ENCODE measurements at regions not wholly inside any gene's neighbourhood (a gene's known extent, or its start where the extent isn't known, plus 50 kb on each side); places are given as distances from the start of the nearest gene placed in this dataset.

DNA sequence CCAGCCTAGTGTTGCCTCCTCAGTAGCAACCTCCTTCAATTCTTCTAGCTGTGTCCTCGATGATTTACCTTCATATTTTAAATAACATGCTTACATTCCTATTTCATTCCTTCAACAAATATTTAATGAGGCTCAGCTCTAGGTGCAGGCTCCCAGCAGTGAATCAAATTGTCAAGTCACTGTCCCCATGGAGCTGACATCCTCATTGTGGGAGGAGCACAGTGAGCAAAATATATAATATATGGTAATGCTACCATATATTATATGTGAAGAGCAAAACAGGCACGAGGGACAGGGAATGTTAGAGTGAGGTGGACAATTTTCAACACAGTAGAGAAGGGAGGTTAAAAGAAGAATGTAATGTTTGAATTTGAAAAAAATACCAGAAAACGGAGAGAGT, 869.1 kb downstream of the SLC4A3 start:
- H3K36me3 ChIP-seq (replicated peaks) = no peaks in the 10 kb centered on the region
- in situ Hi-C loops (cut with HindIII; ENCODE audit: low pct_ligation_motif_present, low sequenced_read_pairs) = no loop called here
- H3K27ac ChIP-seq = no peak overlapping the region
- DNase-seq = no peak
- H3K27me3 ChIP-seq (replicated peaks) = no peaks in the 10 kb centered on the region
- TF ChIP-seq, protein P1, sequence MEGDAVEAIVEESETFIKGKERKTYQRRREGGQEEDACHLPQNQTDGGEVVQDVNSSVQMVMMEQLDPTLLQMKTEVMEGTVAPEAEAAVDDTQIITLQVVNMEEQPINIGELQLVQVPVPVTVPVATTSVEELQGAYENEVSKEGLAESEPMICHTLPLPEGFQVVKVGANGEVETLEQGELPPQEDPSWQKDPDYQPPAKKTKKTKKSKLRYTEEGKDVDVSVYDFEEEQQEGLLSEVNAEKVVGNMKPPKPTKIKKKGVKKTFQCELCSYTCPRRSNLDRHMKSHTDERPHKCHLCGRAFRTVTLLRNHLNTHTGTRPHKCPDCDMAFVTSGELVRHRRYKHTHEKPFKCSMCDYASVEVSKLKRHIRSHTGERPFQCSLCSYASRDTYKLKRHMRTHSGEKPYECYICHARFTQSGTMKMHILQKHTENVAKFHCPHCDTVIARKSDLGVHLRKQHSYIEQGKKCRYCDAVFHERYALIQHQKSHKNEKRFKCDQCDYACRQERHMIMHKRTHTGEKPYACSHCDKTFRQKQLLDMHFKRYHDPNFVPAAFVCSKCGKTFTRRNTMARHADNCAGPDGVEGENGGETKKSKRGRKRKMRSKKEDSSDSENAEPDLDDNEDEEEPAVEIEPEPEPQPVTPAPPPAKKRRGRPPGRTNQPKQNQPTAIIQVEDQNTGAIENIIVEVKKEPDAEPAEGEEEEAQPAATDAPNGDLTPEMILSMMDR (IDR thresholded peaks at IDR 0.05; ENCODE audit: low read depth, low read length, missing control alignments) = no peak
- no peak overlapping the region for H3K4me3 ChIP-seq (ENCODE audit: low read depth, low read length)

DNA sequence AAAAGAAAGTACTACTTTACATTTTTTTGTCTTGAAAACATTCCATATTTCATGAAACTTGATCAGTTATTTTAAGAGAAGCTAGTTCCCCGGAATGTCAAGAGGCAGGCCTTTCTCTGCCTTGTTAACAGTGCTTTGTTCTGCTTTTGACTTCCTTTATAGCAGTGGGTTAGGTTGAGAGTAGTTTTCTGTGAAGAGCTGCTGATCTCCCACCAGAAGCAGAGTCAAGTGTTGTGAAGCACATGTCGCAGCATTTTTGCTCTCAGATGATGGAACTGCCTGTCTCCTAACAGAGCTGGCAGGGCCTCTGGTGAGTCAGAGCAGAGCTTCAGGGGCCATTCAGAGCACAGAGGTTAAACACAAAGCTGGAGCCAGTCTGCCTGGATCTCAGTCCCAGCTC, 871.8 kb downstream of the SLC4A3 start:
- Histone ChIP-seq H3K4me3 (ENCODE audit: low read depth, low read length) (no peak overlapping the region), H3K27me3 (replicated peaks) (no peaks in the 10 kb centered on the region), H3K27ac (no peak overlapping the region), H3K36me3 (replicated peaks) (no peaks in the 10 kb centered on the region)
- DNase-seq = peak; percentile 80
- TF ChIP-seq, protein P1 (IDR thresholded peaks at IDR 0.05; ENCODE audit: low read depth, low read length, missing control alignments) = no peak
- in situ Hi-C loops (cut with HindIII; ENCODE audit: low pct_ligation_motif_present, low sequenced_read_pairs) = no loop called here

DNA sequence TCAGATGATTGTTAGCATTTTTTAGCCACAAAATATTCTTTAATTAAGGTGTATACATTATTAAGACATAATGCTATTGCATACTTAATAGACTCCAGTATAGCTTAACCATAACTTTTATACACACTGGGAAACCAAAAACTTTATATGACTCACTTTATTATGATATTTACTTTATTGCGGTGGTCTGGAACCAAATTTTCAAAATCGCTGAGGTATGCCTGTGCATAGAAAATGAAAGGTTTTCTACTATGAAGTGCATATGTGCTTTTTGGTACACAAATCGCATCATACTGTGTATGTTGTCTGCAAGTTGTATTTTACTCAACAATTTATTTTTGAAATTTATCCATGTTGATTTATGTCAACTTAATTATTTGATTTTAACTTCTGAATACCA, 875.1 kb downstream of the SLC4A3 start:
- TF ChIP-seq, protein P1 (IDR thresholded peaks at IDR 0.05; ENCODE audit: low read depth, low read length, missing control alignments) = no peak
- in situ Hi-C loops (cut with HindIII; ENCODE audit: low pct_ligation_motif_present, low sequenced_read_pairs) = no loop called here
- H3K36me3 ChIP-seq (replicated peaks) = no peaks in the 10 kb centered on the region

DNA sequence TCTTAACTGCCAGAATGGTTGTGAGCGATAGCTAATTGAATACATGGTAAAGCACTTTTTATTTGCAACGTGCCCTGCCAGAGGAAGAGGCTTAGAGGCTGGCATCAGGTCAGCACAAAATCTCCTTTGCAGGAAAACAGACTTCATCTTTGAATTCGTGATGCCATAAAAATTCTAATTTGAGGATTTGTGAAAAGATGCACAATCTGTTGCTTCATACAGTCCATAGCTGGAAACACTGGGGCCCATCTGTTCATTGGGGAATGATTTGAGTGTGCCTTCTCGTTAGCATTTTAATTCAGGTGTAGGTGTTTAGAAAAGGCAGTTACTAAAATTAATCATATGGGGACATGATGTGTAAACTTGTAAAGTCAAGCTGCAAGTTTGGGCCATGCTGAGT, 876.0 kb downstream of the SLC4A3 start:
- TF ChIP-seq, protein P1 (IDR thresholded peaks at IDR 0.05; ENCODE audit: low read depth, low read length, missing control alignments) = no peak
- in situ Hi-C loops (cut with HindIII; ENCODE audit: low pct_ligation_motif_present, low sequenced_read_pairs) = no loop called here
- no peak for DNase-seq
- Histone ChIP-seq H3K27ac (no peak overlapping the region), H3K4me3 (ENCODE audit: low read depth, low read length) (no peak overlapping the region), H3K36me3 (replicated peaks) (no peaks in the 10 kb centered on the region), H3K27me3 (replicated peaks) (no peaks in the 10 kb centered on the region)

More for the DNA sequence above, 875.1 kb downstream of the SLC4A3 start:
- Histone ChIP-seq H3K4me3 (ENCODE audit: low read depth, low read length) (no peak overlapping the region), H3K27ac (no peak overlapping the region), H3K27me3 (replicated peaks) (no peaks in the 10 kb centered on the region)
- no peak for DNase-seq

DNA sequence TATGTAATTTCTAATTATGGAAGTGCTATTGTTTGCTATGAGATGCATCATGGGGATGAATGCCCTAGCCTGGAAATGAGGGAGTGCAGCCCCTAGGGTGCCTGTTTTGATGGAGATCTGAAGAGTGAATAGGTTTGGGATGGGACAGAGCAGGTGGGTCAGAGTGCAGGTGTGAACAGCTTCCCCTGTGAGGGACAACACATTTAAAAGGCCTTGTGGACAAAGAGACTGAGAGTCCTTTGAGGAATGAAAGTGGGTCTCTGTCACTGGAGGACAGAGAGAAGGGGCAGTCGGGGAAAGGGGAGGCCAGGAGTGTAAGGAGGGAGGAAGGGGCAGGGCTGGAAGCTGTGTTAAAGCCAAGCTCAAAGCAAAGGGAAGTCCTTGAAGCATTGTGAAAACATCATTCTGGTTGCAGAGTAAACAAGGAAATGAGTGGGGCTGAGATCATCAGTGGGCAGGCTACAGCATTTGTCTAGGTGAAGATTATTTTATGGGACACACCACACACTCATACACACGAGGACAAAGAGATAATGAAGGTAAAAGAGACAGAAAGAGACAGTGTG, 877.6 kb downstream of the SLC4A3 start:
- TF ChIP-seq, protein P1 (IDR thresholded peaks at IDR 0.05; ENCODE audit: low read depth, low read length, missing control alignments) = no peak
- H3K27ac ChIP-seq = peak overlapping the region; percentile 33
- no peaks in the 10 kb centered on the region for H3K36me3 ChIP-seq (replicated peaks)
- H3K27me3 ChIP-seq (replicated peaks) = no peaks in the 10 kb centered on the region
- H3K4me3 ChIP-seq (ENCODE audit: low read depth, low read length) = no peak overlapping the region
- in situ Hi-C loops (cut with HindIII; ENCODE audit: low pct_ligation_motif_present, low sequenced_read_pairs) = no loop called here
- DNase-seq = peak; percentile 64

DNA sequence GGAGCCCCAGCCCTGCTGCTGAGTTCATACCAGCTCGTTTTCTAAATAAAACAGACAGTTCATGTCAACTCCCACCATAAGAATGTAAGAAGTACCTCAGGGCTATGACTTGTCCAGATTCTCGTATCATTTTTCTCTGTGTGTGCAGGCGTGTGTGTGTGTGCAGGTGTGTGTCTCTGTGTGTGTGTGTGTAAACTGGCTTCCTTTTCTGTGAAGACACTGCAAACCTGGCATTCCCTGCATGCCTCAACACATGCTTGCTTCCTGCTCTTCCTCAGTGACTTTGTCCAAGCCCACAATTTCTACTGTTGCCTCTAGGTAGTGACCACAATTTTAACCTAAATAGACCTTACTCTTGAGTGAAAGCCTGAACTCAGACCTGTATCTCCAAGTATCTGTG, 879.0 kb downstream of the SLC4A3 start:
- Histone ChIP-seq H3K36me3 (replicated peaks) (no peaks in the 10 kb centered on the region), H3K4me3 (ENCODE audit: low read depth, low read length) (no peak overlapping the region), H3K27ac (no peak overlapping the region), H3K27me3 (replicated peaks) (no peaks in the 10 kb centered on the region)
- DNase-seq = no peak
- TF ChIP-seq, protein P1 (IDR thresholded peaks at IDR 0.05; ENCODE audit: low read depth, low read length, missing control alignments) = no peak
- in situ Hi-C loops (cut with HindIII; ENCODE audit: low pct_ligation_motif_present, low sequenced_read_pairs) = no loop called here
